OCI-LY7 (cell line): ENCODE measurements at regions not wholly inside any gene's neighbourhood (a gene's known extent, or its start where the extent isn't known, plus 50 kb on each side); places are given as distances from the start of the nearest gene placed in this dataset.

Experiments
- EZH2phosphoT487 ChIP-seq: fragments of 200-600 bp; sonication (generic); IDR thresholded peaks from 2 replicates; pipeline ENCODE4 v1.6.1; 2018; ENCODE audit warnings: low read depth, borderline replicate concordance, mild to moderate bottlenecking, mixed run types, antibody characterized with exemption, low read length, moderate library complexity, mixed read lengths
- TF ChIP-seq, protein P1 (sequence below): fragments of 200-600 bp; sonication (generic); conservative IDR thresholded peaks from 2 replicates; pipeline ENCODE4 v1.5.1; 2014; ENCODE audit warnings: mild to moderate bottlenecking, antibody characterized with exemption, low read length, moderate library complexity, mixed read lengths

DNA sequence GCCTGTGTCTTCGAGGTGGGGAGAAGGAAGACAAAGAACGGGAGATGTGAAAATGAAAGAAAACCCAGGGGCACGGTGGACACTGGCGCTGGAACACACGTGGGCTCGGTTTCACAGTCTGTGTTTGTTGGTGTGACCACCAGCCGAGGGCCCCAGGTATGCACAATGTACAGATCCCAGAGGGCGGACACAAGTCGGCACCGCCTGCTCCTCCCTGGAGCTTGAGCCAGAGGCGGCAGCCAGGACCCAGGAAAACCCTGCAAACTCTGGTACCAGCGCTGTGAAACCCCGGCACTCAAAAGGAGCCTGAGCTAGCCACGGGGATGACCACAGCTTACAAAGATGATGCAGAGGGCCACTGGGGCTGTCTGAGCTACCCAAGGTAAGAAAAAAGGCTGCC lies 105.0 kb downstream of the SHANK2 start:
- TF ChIP-seq, protein P1, sequence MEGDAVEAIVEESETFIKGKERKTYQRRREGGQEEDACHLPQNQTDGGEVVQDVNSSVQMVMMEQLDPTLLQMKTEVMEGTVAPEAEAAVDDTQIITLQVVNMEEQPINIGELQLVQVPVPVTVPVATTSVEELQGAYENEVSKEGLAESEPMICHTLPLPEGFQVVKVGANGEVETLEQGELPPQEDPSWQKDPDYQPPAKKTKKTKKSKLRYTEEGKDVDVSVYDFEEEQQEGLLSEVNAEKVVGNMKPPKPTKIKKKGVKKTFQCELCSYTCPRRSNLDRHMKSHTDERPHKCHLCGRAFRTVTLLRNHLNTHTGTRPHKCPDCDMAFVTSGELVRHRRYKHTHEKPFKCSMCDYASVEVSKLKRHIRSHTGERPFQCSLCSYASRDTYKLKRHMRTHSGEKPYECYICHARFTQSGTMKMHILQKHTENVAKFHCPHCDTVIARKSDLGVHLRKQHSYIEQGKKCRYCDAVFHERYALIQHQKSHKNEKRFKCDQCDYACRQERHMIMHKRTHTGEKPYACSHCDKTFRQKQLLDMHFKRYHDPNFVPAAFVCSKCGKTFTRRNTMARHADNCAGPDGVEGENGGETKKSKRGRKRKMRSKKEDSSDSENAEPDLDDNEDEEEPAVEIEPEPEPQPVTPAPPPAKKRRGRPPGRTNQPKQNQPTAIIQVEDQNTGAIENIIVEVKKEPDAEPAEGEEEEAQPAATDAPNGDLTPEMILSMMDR: no peak
- no peak for TF ChIP-seq EZH2phosphoT487
